ENCODE measurements at regions not wholly inside any gene's neighbourhood (a gene's known extent, or its start where the extent isn't known, plus 50 kb on each side); places are given as distances from the start of the nearest gene placed in this dataset.

GRCh38 chr21:23394458-23394857 lies 2212.8 kb downstream of the MRPL39 start:
- TF ChIP-seq POLR2AphosphoS5 (IDR thresholded peaks at IDR 0.05) (no peak), CTCF (IDR thresholded peaks at IDR 0.05; ENCODE audit: poor library complexity, severe bottlenecking) (no peak), SMC3 (conservative IDR thresholded peaks at IDR 0.05; ENCODE audit: poor library complexity) (no peak), RAD21 (conservative IDR thresholded peaks at IDR 0.05) (no peak), EP300 (conservative IDR thresholded peaks at IDR 0.05; ENCODE audit: poor library complexity, severe bottlenecking) (no peak), REST (IDR thresholded peaks at IDR 0.05; ENCODE audit: borderline replicate concordance) (no peak)

All from neural cell (in vitro differentiated cells).